HG03064 (cell line): ENCODE measurements at regions not wholly inside any gene's neighbourhood (a gene's known extent, or its start where the extent isn't known, plus 50 kb on each side); places are given as distances from the start of the nearest gene placed in this dataset.
"Not testable (repeated sequence)": the region's sequence is repeated elsewhere in the genome, so short reads cannot be mapped to it uniquely, and the experiment has no call there.

Source experiments
- ATAC-seq: cut with Tn5 transposase; IDR thresholded peaks from one replicate; pipeline ENCODE4 v1.9.1; 2021; ENCODE audit warnings: low read depth; ENCODE audit not compliant: unreplicated experiment

DNA sequence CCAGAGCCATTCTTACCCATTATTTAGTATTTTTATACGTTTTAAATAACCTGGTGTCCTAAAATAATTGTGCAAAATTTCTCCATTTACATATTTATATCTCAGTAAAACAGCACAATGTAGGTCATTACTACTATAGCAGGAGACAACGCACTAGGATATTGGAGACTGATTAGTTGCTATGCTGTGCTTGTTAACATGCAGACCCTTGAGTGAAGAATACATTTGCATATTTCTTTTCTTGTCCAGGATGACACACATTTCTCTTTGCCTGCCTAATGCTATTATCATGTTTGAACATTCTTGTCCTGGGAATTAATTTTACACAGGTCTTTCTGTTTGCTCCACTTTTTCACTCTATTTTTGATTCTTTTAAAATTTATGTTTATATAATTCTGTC, 823.8 kb upstream of the ATXN8OS start:
- ATAC-seq = no peak

GRCh38 chr13:69283301-69283700, 824.3 kb upstream of the ATXN8OS start:
- no peak for ATAC-seq

DNA sequence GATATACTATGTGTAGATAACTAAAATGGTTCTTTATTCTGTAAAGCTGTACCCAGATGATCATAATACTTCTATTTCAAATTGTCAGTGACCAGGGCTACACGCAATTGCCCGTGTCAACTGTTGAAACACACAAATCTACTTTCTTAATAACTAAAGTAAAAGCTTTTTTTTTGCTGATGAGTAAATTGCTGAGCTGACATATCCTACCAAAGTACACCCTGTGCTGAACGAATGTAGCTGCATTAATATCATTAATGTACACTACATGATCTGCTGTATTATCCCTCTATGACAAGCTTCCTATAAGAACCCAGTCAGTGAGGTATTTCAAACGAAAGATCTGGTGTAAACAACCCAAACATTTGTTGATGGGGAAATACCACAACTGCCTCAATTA, 827.2 kb upstream of the ATXN8OS start:
- ATAC-seq = no peak

- ATAC-seq = no peak
Observed at GRCh38 chr13:69279213-69279612, 828.4 kb upstream of the ATXN8OS start.

DNA sequence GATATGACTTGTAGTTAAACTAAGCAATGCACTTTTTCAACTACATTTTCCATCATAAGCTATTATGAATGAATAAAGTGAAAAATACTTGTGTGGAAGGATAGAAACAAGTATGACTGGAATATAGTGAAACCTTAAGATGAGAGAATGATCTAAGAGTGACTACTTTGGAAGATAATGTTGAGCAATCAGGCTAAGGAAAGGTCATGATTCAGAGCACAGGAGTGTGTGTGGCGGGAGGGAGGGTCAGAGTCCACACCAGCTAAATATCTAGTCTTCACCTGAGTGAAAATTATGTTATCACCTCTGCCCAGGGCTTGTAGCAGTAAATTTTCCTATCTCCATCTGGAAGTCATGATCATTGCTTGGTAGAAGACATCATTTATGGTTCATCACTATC, 833.4 kb upstream of the ATXN8OS start:
- ATAC-seq = no peak

GRCh38 chr13:69264362-69265334, 843.0 kb upstream of the ATXN8OS start:
- no peak for ATAC-seq

GRCh38 chr13:69243366-69243765, 864.3 kb upstream of the ATXN8OS start:
- ATAC-seq = no peak

DNA sequence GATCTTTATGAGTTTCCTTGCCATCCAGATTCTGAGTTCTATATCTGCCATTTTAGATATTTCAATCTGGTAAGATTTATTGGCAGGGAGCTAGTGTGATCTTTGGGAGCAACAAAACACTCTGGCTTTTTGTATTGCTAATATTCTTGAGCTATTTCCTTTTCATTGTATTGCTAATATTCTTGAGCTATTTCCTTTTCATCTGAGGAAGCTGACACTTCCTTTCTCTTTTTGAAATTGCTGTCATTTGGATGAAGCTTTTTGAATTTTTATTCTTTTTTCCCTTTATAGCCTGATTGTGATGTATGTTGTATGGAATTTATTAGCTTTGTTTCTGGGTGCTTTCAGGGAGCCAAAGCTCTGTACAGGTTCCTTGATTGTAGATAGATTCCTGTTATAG, 873.5 kb upstream of the ATXN8OS start:
- no peak for ATAC-seq

GRCh38 chr13:69226427-69226826, 881.2 kb upstream of the ATXN8OS start:
- ATAC-seq = no peak

- not testable (repeated sequence) for ATAC-seq
Observed at GRCh38 chr13:69221633-69222498, 885.8 kb upstream of the ATXN8OS start.

DNA sequence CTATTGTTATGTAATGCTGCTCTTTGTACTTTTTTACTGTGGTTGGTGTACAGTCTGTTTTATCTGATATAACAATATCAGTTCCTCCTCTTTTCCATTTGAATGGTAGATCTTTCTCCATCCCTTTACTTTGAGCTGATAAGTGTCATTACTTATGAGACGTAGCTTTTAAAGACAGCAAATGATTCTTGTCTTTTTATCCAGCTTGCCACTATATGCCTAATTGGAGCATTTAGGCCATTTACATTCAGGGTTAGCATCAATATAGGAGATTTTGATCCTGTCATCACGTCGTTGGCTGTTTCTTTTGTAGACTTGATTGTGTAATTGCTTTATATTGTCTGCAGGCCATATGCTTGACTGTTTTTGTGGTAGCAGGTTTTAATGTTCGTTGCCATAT, 894.2 kb upstream of the ATXN8OS start:
- no peak for ATAC-seq

GRCh38 chr13:69204620-69205019, 903.0 kb upstream of the ATXN8OS start:
- no peak for ATAC-seq

- no peak for ATAC-seq
Observed at GRCh38 chr13:69202996-69203395, 904.6 kb upstream of the ATXN8OS start.

DNA sequence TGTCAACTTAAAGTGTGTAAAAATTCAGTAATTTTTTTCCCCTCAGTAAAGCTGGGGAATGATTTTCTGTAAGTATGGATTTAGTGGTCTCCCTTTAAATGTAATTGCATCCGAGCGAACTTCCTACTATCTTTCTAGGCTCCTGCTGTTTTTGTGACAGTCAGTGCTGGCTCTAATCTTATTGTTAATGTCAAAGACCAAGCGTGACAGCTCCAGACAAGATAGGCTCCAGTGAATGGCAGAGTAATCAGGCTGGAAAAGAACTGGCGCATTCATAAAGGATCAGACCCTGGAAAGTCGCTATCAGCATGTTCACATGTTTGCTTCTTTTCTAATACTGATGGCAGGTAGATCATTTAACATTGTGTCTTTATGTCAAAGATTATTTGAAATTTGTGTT, 908.0 kb upstream of the ATXN8OS start:
- no peak for ATAC-seq

DNA sequence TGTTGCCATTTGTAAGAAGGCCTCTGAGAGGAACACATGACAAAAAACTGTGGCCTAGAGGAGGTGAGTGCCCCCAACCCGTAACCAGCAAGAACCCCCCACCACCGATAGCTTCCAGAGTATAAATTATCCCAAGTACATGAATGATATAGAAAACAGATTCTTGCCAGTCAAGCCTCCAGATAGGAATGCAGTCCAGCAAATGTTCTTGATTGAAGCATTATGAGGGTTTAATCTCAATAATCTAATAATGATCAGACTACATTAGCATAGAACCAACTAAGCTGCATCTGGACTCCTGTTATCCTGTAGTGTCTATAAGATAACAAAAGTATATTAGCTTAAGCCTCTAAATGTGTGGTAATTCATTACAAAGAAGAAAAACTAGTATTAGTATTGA, 908.9 kb upstream of the ATXN8OS start:
- ATAC-seq = no peak

DNA sequence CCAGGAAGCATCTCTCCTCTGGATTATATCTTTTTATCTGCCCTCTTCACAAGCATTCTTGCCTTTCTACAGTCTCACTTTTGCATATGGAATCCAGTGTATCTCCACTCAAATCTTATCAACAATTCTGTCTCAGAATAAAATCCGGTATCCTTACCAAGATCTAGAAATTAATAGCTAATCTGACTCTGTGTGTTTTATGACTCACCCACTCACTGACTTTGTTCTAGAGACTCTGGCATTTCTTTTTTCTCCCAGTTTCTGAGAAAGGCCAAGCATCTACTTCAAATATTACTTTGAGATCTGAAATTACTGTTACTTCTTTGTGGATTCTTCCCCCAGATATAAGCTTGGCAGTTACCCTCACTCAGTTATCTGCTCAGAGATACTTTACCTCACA, 913.5 kb upstream of the ATXN8OS start:
- no peak for ATAC-seq

DNA sequence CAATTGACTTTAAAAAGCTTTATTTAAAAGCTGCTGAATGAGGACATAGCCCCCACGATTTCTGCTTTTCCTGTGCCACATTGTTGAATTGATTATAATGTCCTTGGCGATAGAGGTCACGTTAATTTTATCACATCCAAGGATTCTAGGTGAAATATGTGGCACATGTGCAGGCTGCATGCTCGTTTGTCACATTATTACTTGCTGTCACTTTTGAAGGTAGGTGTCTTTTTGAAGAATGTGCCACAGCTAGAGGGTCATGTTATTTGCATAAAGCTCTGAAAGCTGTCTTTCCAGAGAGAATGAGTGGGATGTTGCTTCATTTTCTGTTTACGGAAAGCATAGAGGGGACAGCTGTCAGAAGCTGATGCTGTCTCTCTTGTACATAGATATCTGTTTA, 927.6 kb upstream of the ATXN8OS start:
- no peak for ATAC-seq

DNA sequence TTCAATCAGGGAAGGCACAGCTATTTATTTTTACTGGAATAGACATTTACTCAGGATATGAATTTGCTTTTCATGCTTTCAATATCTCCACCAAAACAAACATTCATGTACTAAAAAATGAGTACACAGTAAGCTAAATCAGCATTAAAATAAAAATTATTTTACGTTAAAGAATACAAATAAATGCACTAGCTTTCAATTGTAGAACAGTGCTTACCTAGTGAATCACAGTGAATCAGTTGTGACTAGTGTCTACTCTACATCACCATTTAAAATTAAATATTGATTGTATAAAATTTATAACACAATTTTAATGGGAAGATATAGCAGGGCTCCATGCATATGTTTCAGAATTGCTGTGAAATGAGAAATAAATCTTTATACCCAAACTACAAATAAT, 929.6 kb upstream of the ATXN8OS start:
- no peak for ATAC-seq

DNA sequence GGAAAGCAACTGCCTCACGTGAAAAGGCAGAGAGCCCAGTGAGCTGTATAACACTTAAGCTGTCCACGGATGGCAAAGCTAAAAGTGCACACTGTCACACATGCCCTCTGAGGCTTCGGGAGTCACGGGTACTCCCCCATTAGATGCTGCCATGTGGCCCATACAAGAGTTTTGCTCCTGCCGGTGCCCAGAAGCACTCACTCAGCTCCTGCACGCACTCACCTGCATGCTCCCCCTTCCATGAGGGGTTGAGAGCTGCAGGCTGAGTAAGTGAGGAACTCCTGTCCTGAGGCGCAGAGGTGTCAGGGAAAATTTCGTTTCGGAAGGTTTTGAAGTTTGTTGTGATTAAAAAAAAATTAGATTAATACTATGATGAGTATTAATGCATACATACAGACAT, 939.2 kb upstream of the ATXN8OS start:
- no peak for ATAC-seq

GRCh38 chr13:69155136-69155535, 952.5 kb upstream of the ATXN8OS start:
- no peak for ATAC-seq

DNA sequence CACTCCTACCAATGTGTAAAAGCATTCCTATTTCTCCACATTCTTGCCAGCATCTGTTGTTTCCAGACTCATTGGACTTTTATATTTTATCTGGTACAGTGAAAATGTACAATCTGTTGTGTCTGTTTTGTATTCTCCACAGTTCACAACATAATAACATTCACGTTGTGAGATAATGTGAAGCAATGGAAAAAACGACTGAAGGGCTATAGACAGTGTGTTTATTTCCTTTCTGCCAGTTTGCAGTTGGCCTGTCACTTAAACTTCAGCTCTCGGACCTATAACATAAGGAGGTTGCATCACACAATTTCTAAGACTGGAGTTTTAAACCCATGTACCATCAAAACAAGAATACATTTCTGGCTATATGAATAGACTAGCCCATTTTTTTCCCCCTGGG, 965.5 kb upstream of the ATXN8OS start:
- ATAC-seq = no peak

- ATAC-seq = no peak
Observed at GRCh38 chr13:69124996-69125395, 982.6 kb upstream of the ATXN8OS start.
